Glutamatergic neuron (in vitro differentiated cells): ENCODE measurements at regions not wholly inside any gene's neighbourhood (a gene's known extent, or its start where the extent isn't known, plus 50 kb on each side); places are given as distances from the start of the nearest gene placed in this dataset.

Experiments used
- DNase-seq: peaks from one replicate; pipeline ENCODE4 v3.0.0; 2022
- H3K27ac Mint-ChIP-seq: one replicate; pipeline ENCODE4 v1.8.0; 2020; ENCODE audit warnings: mild to moderate bottlenecking, mixed read lengths, inconsistent platforms; ENCODE audit not compliant: unreplicated experiment
- H3K27me3 Mint-ChIP-seq: one replicate; pipeline ENCODE4 v1.8.0; 2020; ENCODE audit warnings: mild to moderate bottlenecking, moderate library complexity, mixed read lengths, inconsistent platforms; ENCODE audit not compliant: unreplicated experiment
- H3K36me3 Mint-ChIP-seq: one replicate; pipeline ENCODE4 v1.8.0; 2020; ENCODE audit warnings: mild to moderate bottlenecking, mixed read lengths, inconsistent platforms; ENCODE audit not compliant: unreplicated experiment
- H3K4me1 Mint-ChIP-seq: one replicate; pipeline ENCODE4 v1.8.0; 2020; ENCODE audit warnings: mild to moderate bottlenecking, low read depth, mixed read lengths, inconsistent platforms; ENCODE audit not compliant: unreplicated experiment
- H3K4me3 Mint-ChIP-seq: one replicate; pipeline ENCODE4 v1.8.0; 2020; ENCODE audit warnings: mild to moderate bottlenecking, mixed read lengths, inconsistent platforms; ENCODE audit not compliant: unreplicated experiment
- H3K9me3 Mint-ChIP-seq: one replicate; pipeline ENCODE4 v1.8.0; 2020; ENCODE audit warnings: mild to moderate bottlenecking, moderate library complexity, mixed read lengths, inconsistent platforms; ENCODE audit not compliant: unreplicated experiment
- TF ChIP-seq, protein P1 (sequence below): fragments of 200-600 bp; sonication (generic); IDR thresholded peaks from one replicate; pipeline ENCODE4 v1.5.0; 2021; ENCODE audit not compliant: partially characterized antibody, unreplicated experiment

DNA sequence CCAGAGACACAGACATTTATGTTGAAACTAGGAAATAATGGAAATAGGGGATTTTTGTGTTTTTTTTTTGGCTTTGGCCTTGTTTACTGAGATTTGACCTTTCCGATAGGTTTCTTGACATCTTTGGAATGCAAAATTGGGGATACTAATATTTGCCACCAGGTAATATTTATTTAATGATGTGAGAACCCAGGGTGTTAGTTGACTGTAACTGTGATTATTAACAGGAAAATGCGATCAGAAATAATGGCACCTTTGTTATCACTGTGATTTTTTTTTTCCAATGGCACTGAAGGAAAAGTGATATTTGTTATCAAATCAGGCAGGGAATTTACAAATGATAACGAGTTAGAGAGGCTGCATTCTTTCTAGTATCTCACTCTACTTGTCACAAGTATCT, 330.5 kb downstream of the SOX4 start:
- no peaks in the 10 kb centered on the region for H3K36me3 Mint-ChIP-seq
- no peak overlapping the region for H3K4me3 Mint-ChIP-seq
- DNase-seq: no peak
- peaks cover 8% of the 10 kb centered on the region for H3K4me1 Mint-ChIP-seq
- H3K9me3 Mint-ChIP-seq: peaks cover 3% of the 10 kb centered on the region
- TF ChIP-seq, protein P1, sequence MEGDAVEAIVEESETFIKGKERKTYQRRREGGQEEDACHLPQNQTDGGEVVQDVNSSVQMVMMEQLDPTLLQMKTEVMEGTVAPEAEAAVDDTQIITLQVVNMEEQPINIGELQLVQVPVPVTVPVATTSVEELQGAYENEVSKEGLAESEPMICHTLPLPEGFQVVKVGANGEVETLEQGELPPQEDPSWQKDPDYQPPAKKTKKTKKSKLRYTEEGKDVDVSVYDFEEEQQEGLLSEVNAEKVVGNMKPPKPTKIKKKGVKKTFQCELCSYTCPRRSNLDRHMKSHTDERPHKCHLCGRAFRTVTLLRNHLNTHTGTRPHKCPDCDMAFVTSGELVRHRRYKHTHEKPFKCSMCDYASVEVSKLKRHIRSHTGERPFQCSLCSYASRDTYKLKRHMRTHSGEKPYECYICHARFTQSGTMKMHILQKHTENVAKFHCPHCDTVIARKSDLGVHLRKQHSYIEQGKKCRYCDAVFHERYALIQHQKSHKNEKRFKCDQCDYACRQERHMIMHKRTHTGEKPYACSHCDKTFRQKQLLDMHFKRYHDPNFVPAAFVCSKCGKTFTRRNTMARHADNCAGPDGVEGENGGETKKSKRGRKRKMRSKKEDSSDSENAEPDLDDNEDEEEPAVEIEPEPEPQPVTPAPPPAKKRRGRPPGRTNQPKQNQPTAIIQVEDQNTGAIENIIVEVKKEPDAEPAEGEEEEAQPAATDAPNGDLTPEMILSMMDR: no peak
- H3K27me3 Mint-ChIP-seq: peaks cover 10% of the 10 kb centered on the region
- no peak overlapping the region for H3K27ac Mint-ChIP-seq

DNA sequence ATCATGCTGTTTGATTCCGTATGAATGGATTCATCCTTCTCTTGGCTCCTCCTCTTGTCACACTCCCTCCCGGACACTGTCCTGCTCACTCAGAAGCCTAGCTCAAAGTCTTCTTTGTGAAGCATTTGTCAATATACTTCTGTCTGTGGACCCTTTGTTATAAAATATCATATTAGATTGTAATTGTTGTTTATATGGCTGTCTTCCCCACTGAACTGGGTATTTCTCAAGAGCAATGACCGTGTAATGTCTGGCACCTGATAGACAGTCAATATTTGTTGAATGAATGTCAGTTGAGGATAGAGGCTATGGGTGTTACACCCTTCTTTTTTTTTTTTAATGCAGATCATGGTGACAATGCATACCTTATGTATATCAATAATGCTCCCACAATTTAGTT, 335.3 kb downstream of the SOX4 start:
- Mint-ChIP-seq H3K36me3 (no peaks in the 10 kb centered on the region), H3K4me3 (no peak overlapping the region), H3K27me3 (peaks cover 13% of the 10 kb centered on the region), H3K4me1 (peaks cover 7% of the 10 kb centered on the region), H3K9me3 (no peaks in the 10 kb centered on the region), H3K27ac (no peak overlapping the region)
- TF ChIP-seq, protein P1: no peak
- no peak for DNase-seq

DNA sequence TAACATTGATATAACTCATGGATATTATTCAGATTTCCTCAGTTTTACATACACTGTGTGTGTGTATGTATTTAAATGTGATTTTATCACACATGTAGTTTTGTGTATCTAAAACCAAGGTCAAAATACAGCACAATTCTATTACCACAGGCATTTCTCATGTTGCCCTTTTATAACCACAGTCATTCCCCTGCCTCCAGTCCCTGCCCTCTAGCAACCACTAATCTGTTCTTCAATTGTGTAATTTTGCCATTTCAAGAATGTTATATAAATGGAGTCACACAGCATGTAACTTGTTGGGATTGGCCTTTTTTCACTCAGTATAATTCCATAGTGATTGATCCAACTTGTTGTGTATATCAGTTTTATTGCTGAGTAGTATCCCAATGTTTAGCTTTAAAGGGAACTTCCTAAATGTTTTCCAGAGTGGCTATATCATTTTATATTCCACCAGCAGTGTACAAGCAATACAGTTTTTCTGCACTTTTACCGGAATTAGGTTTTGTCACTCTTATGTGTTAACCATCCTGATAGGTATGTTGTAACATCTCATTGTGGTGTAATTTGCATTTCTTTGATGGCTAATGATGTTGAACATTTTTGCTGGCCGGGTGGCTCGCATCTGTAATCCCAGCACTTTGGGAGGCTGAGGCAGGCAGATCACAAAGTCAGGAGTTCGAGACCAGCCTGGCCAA, 338.2 kb downstream of the SOX4 start:
- Mint-ChIP-seq H3K4me1 (peaks cover 16% of the 10 kb centered on the region), H3K4me3 (no peak overlapping the region), H3K9me3 (no peaks in the 10 kb centered on the region), H3K27ac (no peak overlapping the region), H3K36me3 (no peaks in the 10 kb centered on the region), H3K27me3 (peaks cover 13% of the 10 kb centered on the region)
- DNase-seq: no peak
- TF ChIP-seq, protein P1: no peak

DNA sequence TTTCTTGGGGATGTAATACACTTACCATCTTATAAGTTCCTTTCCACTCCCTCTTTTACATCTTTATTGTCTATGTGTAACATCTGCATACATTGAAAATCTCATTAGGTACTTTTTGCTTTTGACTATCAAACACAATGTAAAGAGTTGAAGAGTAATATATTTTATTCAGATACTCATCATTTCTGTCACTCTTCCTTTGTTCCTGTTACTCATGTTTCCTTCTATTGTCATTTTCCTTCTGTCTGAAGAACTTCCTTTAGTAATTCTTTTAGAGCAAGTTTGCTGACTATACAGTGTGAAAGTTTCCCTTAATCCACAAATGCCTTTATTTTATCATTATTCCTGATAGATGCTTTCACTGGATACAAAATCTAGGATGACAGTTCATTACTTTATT, 339.8 kb downstream of the SOX4 start:
- Mint-ChIP-seq H3K4me3 (no peak overlapping the region), H3K9me3 (no peaks in the 10 kb centered on the region), H3K27me3 (peaks cover 7% of the 10 kb centered on the region), H3K4me1 (peaks cover 9% of the 10 kb centered on the region), H3K27ac (no peak overlapping the region), H3K36me3 (no peaks in the 10 kb centered on the region)
- TF ChIP-seq, protein P1: no peak
- DNase-seq: no peak

DNA sequence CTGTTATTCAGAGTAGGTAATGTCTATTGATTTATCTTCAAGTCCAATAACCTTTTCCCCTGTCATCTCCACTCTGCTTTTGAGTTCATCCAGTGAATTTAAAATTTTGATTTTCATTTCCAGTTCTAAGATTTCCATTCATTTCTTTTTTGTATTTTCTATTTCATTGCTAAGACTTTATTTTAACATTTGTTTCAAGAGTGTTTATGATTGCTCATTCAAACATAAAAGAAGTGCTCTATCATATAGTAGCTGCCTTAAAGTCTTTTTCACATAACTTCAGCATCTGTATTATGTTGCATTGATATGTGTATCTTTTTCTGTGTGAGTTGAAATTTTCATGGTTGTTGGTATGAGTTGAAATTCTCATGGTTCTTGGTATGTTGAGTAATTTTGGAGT, 341.6 kb downstream of the SOX4 start:
- TF ChIP-seq, protein P1: no peak
- Mint-ChIP-seq H3K4me3 (no peak overlapping the region), H3K27me3 (peaks cover 2% of the 10 kb centered on the region), H3K36me3 (no peaks in the 10 kb centered on the region), H3K27ac (no peak overlapping the region), H3K9me3 (no peaks in the 10 kb centered on the region), H3K4me1 (peaks cover 9% of the 10 kb centered on the region)
- no peak for DNase-seq
